ENCODE measurements at regions not wholly inside any gene's neighbourhood (a gene's known extent, or its start where the extent isn't known, plus 50 kb on each side); places are given as distances from the start of the nearest gene placed in this dataset.

DNA sequence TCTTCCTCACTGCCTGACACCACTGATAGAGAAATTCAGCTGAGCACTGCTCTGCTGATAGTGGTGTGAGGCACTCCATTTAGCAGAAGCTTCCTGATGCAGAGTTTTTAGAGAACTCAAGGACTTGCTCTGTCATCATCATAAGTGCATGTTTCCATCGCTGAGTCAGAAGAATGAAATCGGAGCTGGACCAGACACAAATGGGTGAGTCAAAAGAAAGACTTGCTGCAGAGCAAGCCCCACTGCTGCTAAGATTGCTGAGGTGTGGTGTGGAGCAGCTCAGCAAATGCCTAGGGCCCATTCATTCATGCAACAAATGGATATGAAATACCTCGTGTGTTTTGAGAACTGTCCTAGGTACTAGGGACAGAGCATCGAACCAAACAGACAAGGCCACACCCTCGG, 410.2 kb upstream of the SLC30A5 start (continued):
- TF ChIP-seq, protein P1, sequence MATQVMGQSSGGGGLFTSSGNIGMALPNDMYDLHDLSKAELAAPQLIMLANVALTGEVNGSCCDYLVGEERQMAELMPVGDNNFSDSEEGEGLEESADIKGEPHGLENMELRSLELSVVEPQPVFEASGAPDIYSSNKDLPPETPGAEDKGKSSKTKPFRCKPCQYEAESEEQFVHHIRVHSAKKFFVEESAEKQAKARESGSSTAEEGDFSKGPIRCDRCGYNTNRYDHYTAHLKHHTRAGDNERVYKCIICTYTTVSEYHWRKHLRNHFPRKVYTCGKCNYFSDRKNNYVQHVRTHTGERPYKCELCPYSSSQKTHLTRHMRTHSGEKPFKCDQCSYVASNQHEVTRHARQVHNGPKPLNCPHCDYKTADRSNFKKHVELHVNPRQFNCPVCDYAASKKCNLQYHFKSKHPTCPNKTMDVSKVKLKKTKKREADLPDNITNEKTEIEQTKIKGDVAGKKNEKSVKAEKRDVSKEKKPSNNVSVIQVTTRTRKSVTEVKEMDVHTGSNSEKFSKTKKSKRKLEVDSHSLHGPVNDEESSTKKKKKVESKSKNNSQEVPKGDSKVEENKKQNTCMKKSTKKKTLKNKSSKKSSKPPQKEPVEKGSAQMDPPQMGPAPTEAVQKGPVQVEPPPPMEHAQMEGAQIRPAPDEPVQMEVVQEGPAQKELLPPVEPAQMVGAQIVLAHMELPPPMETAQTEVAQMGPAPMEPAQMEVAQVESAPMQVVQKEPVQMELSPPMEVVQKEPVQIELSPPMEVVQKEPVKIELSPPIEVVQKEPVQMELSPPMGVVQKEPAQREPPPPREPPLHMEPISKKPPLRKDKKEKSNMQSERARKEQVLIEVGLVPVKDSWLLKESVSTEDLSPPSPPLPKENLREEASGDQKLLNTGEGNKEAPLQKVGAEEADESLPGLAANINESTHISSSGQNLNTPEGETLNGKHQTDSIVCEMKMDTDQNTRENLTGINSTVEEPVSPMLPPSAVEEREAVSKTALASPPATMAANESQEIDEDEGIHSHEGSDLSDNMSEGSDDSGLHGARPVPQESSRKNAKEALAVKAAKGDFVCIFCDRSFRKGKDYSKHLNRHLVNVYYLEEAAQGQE (IDR thresholded peaks at IDR 0.05; ENCODE audit: borderline replicate concordance): peak; percentile 78
- TF ChIP-seq, protein P1 (CRISPR knock-in tag; IDR thresholded peaks at IDR 0.05; ENCODE audit: low read depth): no peak
- TF ChIP-seq, protein P2, sequence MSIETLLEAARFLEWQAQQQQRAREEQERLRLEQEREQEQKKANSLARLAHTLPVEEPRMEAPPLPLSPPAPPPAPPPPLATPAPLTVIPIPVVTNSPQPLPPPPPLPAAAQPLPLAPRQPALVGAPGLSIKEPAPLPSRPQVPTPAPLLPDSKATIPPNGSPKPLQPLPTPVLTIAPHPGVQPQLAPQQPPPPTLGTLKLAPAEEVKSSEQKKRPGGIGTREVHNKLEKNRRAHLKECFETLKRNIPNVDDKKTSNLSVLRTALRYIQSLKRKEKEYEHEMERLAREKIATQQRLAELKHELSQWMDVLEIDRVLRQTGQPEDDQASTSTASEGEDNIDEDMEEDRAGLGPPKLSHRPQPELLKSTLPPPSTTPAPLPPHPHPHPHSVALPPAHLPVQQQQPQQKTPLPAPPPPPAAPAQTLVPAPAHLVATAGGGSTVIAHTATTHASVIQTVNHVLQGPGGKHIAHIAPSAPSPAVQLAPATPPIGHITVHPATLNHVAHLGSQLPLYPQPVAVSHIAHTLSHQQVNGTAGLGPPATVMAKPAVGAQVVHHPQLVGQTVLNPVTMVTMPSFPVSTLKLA (conservative IDR thresholded peaks at IDR 0.05): peak in 1 of 2 experiments; percentile 49; a peak in 3 of 4 replicates
- 0 out of 2 replicates have a peak, but pooled peaks have one; percentile 36 for TF ChIP-seq MAFK (IDR thresholded peaks at IDR 0.05; ENCODE audit: low read length)
- TF ChIP-seq MXI1 (IDR thresholded peaks at IDR 0.05; ENCODE audit: low read depth, low read length): no peak
- TF ChIP-seq ZNF717 (CRISPR knock-in tag; IDR thresholded peaks at IDR 0.05): no peak
- TF ChIP-seq ZZZ3 (IDR thresholded peaks at IDR 0.05): no peak
- 0 out of 2 replicates have a peak, but pooled peaks have one; percentile 15 for TF ChIP-seq NCOR1 (IDR thresholded peaks at IDR 0.05)

All from K562 (cell line).